OCI-LY1 (cell line): ENCODE measurements at regions not wholly inside any gene's neighbourhood (a gene's known extent, or its start where the extent isn't known, plus 50 kb on each side); places are given as distances from the start of the nearest gene placed in this dataset.
"Not testable (repeated sequence)": the region's sequence is repeated elsewhere in the genome, so short reads cannot be mapped to it uniquely, and the experiment has no call there.

ENCODE experiments used
- CTCF ChIP-seq: fragments of 200-600 bp; sonication (generic), shearing (Covaris generic); IDR thresholded peaks from 2 replicates; pipeline ENCODE4 v1.5.1; 2017; ENCODE audit warnings: mild to moderate bottlenecking, antibody characterized with exemption, low read length, moderate library complexity, mixed read lengths
- EZH2 ChIP-seq: fragments of 200-600 bp; sonication (generic), shearing (Covaris generic); IDR thresholded peaks from 2 replicates; pipeline ENCODE4 v1.8.0; 2017; ENCODE audit warnings: borderline replicate concordance, mixed run types, mild to moderate bottlenecking, antibody characterized with exemption, low read length, moderate library complexity, mixed read lengths

GRCh38 chr17:21612123-21613070, 79.9 kb upstream of the KCNJ18 start:
- not testable (repeated sequence) for TF ChIP-seq CTCF, EZH2
